ENCODE measurements at regions not wholly inside any gene's neighbourhood (a gene's known extent, or its start where the extent isn't known, plus 50 kb on each side); places are given as distances from the start of the nearest gene placed in this dataset.

- no peak for DNase-seq (ENCODE audit: low read depth)
- no peak for TF ChIP-seq CTCF (IDR thresholded peaks at IDR 0.05; ENCODE audit: low read depth, low read length, missing control alignments)
- no peak overlapping the region for H3K4me3 ChIP-seq (ENCODE audit: low read depth, low read length)
These were observed 59.8 kb upstream of the TBPL2 start for GRCh38 chr14:55500219-55500701.

- no peak for TF ChIP-seq CTCF (IDR thresholded peaks at IDR 0.05; ENCODE audit: low read depth, low read length, missing control alignments)
- DNase-seq (ENCODE audit: low read depth) = no peak
- H3K4me3 ChIP-seq (ENCODE audit: low read depth, low read length) = no peak overlapping the region
These were observed 60.3 kb upstream of the TBPL2 start for GRCh38 chr14:55500708-55501107.

- no peak overlapping the region for H3K4me3 ChIP-seq (ENCODE audit: low read depth, low read length)
- no peak for TF ChIP-seq CTCF (IDR thresholded peaks at IDR 0.05; ENCODE audit: low read depth, low read length, missing control alignments)
- DNase-seq (ENCODE audit: low read depth) = no peak
These were observed 62.4 kb upstream of the TBPL2 start for GRCh38 chr14:55502746-55503284.

GRCh38 chr14:55505846-55506245, 65.4 kb upstream of the TBPL2 start:
- TF ChIP-seq CTCF (IDR thresholded peaks at IDR 0.05; ENCODE audit: low read depth, low read length, missing control alignments) = no peak
- H3K4me3 ChIP-seq (ENCODE audit: low read depth, low read length) = no peak overlapping the region
- DNase-seq (ENCODE audit: low read depth) = no peak

- TF ChIP-seq CTCF (IDR thresholded peaks at IDR 0.05; ENCODE audit: low read depth, low read length, missing control alignments) = no peak
- no peak overlapping the region for H3K4me3 ChIP-seq (ENCODE audit: low read depth, low read length)
- no peak for DNase-seq (ENCODE audit: low read depth)
These were observed 68.3 kb upstream of the TBPL2 start for GRCh38 chr14:55508676-55509075.

- no peak for TF ChIP-seq CTCF (IDR thresholded peaks at IDR 0.05; ENCODE audit: low read depth, low read length, missing control alignments)
- no peak overlapping the region for H3K4me3 ChIP-seq (ENCODE audit: low read depth, low read length)
- DNase-seq (ENCODE audit: low read depth) = no peak
These were observed 67.6 kb upstream of the KTN1 start for GRCh38 chr14:55512421-55512820.

- no peak overlapping the region for H3K4me3 ChIP-seq (ENCODE audit: low read depth, low read length)
- TF ChIP-seq CTCF (IDR thresholded peaks at IDR 0.05; ENCODE audit: low read depth, low read length, missing control alignments) = no peak
- DNase-seq (ENCODE audit: low read depth) = no peak
These were observed 66.5 kb upstream of the KTN1 start for GRCh38 chr14:55513491-55513890.
